ENCODE measurements at regions not wholly inside any gene's neighbourhood (a gene's known extent, or its start where the extent isn't known, plus 50 kb on each side); places are given as distances from the start of the nearest gene placed in this dataset.

DNA sequence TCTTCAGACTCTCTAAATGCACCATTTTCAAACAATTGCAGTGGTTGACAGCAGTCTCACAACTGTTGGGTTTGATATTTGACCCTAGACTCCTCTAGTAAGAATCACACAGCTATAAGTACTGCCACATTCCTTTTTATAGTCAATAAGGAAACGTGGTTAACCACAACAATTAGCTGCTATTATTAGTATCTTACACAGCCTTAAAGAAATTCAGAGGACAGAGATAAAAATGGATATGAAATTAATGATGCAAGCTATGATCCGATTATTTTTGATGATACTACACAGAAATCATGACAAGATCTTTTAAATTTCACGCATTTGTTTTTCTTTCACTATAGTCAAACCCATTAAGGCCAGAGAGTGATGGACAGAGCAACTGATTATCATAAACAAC is 288.6 kb upstream of the C9orf72 start:
- DNase-seq (ENCODE audit: low read depth in 4 of 4, low spot score in 3 of 4) = no peak

DNA sequence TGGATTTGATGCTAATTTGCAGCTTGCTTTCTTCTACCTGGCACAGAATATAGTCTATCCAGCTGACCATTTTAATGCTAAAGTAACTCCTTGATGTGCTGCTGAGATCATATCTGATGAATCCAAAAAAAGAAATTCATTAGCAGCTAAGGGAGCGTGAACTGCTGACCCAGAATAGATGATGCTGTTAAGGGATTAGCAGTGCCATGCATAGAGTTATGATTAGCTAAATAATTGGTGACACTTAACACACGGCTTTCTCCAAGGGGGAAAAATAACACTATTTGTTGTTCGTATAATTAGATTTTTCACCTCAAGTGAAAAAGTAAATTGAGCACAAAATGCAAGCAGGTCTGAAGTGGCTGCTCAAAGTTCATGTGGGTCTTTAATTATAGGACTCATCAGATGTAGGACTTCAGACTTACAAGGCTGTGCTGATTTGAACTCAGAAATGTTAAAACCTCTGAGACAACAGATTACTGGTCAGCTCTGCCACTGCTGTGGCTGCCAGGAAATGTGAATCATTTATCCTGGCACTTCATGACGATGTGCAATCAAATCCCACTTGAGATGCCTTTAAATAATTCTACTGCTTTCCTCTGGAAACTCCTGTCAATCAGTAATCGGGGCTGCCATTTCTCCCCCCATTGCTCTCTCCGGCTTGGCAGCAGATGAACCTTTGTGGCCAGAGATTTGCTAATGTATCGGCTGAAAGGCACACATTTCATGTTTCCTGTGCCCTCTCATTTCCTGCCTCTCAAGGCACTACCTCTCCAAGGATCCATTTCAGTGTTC is 291.6 kb upstream of the C9orf72 start:
- peak in 1 of 4 donors; percentile 18 for DNase-seq (ENCODE audit: low read depth in 4 of 4, low spot score in 3 of 4)

DNA sequence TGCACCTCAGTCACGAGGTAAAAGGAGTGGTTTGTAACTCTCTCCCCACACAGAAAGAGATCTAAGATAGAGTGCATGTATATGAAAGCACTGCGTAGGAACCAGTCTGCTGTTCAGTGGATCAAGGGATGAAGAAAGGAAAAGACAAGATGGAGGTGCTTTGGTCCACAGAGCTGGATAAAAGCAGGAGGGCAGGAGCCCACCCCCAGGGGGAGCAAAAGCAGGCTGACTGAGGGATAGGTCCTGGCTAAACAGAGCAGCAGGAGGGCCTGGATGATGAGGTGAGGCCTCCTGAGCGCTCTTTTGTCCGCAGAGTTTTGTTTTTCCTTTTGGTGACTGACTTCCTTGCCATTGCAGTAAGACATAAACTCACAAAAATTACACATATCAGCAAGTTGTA is 293.5 kb upstream of the C9orf72 start:
- no peak for DNase-seq (ENCODE audit: low read depth in 4 of 4, low spot score in 3 of 4)

DNA sequence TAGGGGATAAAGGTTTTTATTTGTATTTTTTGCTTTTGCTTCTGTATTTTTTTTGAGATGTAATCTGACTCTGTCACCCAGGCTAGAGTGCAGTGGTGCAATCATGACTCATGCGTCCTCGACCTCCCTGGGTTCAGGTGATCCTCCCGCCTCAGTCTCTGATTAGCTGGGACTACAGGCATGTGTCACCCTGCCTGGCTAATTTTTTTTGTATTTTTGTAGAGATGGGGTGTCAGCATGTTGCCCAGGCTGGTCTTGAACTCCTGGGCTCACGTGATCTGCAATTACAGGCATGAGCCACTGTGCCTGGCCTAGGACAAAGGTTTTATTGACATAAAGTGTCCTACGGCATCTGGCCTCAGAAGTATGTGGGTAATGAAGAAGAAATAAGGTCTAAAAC is 297.1 kb upstream of the C9orf72 start:
- no peak for DNase-seq (ENCODE audit: low read depth in 4 of 4, low spot score in 3 of 4)

GRCh38 chr9:27880156-27880555 is 306.9 kb upstream of the C9orf72 start:
- no peak for DNase-seq (ENCODE audit: low read depth in 4 of 4, low spot score in 3 of 4)

- no peak for DNase-seq (ENCODE audit: low read depth in 4 of 4, low spot score in 3 of 4)
Observed at GRCh38 chr9:27880635-27881034, 307.4 kb upstream of the C9orf72 start.

GRCh38 chr9:27888661-27889295 is 315.5 kb upstream of the C9orf72 start:
- DNase-seq (ENCODE audit: low read depth in 4 of 4, low spot score in 3 of 4) = no peak

DNA sequence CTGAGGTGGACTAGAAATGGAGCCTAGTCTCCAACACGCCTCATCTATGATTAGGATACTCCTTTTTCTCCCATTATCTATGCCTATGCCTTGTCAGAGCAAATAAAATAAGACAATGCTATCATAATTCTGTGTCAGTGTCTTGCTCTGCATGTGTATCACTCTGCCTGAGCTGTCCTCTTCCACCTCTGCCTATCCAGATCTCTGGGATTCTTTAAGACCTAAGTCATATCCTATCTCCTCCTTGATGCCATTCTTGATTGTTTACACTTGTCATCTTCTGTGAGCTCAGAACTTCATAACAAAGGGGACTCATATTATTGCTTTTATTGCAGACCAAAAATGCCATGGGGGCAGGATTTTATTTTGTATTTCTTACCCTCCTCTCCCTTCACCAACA is 351.2 kb upstream of the C9orf72 start:
- DNase-seq (ENCODE audit: low read depth in 4 of 4, low spot score in 3 of 4) = no peak

DNA sequence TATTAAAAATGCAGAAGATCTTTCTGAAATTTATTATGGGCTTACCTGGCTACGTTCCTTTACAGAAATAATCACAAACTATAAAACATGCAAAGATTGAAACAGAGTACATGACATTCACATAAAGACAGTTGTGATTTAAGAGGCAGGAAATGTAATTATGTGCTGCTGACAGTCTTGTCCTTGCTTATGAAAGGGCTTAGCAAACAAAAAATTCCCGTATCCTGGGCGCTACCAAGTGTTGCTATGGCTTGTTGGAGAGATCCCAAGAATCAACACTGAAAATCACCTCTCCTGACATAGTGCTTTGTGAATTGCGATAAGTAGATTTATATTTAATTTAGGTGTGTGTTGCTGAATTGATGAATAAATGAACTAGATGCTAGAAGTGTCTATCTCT is 352.5 kb upstream of the C9orf72 start:
- DNase-seq (ENCODE audit: low read depth in 4 of 4, low spot score in 3 of 4) = no peak

DNA sequence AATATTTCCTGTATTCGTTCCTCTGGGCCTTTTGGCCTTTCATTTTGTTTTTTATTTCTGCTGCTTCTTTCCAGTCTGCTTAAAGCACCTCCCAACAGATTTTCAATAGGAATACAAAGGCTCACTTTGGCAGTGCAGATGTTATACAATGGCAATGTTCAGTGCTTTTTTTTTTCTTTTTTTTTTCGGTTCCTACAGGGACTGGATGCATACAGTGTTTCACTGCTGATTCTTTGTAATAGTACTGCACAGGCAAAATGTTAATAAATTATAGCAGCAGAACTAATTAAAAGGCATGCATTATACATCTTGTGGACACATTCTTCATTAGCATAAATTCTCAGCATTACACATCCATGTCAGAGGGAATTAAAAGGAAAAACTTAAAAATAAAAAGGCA is 356.6 kb upstream of the C9orf72 start:
- no peak for DNase-seq (ENCODE audit: low read depth in 4 of 4, low spot score in 3 of 4)

GRCh38 chr9:27933210-27934025 is 360.1 kb upstream of the C9orf72 start:
- peak in 3 of 4 donors; percentile 14 to 24 (median 20) for DNase-seq (ENCODE audit: low read depth in 4 of 4, low spot score in 3 of 4)

GRCh38 chr9:27934471-27934870 is 361.2 kb upstream of the C9orf72 start:
- DNase-seq (ENCODE audit: low read depth in 4 of 4, low spot score in 3 of 4) = no peak

GRCh38 chr9:27939186-27939585 is 365.9 kb upstream of the C9orf72 start:
- DNase-seq (ENCODE audit: low read depth in 4 of 4, low spot score in 3 of 4) = no peak

DNA sequence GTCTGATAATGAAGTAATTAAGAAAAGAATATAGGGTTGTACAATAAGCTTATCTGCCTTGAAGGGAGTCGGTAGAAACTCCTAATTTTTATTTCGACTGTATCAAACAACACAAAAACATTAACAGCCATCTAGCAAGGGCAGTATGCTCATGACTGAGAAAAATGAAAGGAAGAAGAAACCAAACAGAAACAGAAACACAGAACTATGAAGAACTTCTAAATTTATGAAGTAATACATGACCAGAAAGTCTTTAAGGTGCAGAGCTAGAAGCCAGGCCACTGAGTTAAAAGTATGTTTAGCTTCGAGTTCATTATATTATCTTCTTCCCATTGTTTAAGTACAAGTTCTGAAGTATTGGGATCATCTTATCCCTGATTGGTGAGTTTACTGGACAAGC is 367.3 kb upstream of the C9orf72 start:
- DNase-seq (ENCODE audit: low read depth in 4 of 4, low spot score in 3 of 4) = no peak

GRCh38 chr9:27943501-27943900 is 370.2 kb upstream of the C9orf72 start:
- no peak for DNase-seq (ENCODE audit: low read depth in 4 of 4, low spot score in 3 of 4)

- no peak for DNase-seq (ENCODE audit: low read depth in 4 of 4, low spot score in 3 of 4)
Observed at GRCh38 chr9:27945386-27945785, 372.1 kb upstream of the C9orf72 start.

DNA sequence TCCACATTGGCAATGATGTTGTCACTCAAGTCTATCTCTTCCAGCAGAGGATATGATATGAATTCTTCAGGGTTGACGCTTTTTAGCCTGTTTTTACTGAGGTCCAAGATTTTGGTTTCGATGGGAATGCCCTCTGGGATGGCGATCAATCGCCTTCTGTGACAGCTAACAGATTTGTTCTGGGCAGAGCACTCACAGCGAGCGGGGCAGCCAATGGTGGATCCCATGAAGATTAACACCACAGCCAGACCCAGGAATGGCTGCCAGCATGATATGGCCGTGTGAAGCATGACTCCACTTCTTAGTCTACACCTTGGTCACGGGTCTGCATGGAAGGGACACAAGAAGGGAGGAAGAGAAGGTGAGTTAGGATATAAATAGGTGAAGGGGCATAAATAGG is 377.1 kb upstream of the C9orf72 start:
- no peak for DNase-seq (ENCODE audit: low read depth in 4 of 4, low spot score in 3 of 4)

DNA sequence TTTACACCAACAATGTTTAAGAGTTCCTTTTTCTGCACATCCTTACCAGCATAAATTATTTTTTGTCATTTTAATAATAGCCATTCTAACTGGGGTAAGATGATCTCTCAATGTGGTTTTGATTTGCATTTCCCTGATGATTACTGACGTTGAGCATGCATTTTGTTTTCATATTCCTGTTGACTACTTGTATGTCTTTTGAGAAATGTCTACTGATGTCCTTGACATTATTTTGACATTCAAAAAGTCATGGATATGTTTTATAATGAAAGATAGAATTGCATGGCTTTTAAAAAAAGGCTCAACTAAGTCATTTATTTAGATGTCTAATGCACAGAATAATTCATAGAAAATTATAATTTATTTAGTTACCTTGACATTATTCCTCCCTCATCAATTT is 381.6 kb upstream of the C9orf72 start:
- no peak for DNase-seq (ENCODE audit: low read depth in 4 of 4, low spot score in 3 of 4)

- DNase-seq (ENCODE audit: low read depth in 4 of 4, low spot score in 3 of 4) = no peak
Observed at GRCh38 chr9:27963836-27964235, 390.6 kb upstream of the C9orf72 start.

DNA sequence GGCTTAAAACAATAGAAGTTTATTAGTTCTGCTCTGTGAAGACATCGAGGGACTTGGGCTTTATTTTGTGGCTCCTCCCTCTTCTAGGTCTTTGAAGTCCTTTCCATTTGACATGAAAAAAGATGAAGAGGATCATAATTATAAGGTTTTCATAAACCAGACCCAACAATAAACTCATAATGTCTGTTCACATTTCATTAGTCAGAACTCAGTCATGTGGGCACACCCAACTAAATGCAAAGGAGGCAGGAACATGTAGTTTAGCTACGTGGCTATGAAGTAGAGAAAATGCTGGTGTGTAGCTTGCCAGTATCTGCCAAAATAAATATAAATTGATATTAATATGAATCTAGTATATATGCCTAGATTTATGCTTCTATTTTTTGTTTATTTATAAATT is 393.9 kb upstream of the C9orf72 start:
- no peak for DNase-seq (ENCODE audit: low read depth in 4 of 4, low spot score in 3 of 4)

DNA sequence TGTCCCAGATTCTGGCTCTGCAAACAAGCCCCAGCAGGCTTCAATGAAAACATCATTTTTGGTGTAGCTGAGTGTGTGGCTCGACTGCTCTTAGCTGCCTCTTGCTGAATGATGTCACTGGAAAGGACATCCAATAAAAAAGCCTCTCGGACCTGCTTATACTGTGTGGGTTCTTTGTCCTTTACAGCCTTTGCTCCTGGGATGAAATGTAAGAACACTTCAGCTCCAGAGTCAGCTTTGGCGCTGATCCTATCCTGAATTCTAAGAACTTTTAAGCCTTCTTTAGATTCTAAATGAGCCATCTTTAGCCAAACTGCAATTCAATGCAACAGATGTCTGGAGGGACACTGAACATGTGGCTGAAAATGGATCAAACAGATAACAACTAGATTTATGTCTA is 404.6 kb upstream of the C9orf72 start:
- DNase-seq (ENCODE audit: low read depth in 4 of 4, low spot score in 3 of 4) = no peak

DNA sequence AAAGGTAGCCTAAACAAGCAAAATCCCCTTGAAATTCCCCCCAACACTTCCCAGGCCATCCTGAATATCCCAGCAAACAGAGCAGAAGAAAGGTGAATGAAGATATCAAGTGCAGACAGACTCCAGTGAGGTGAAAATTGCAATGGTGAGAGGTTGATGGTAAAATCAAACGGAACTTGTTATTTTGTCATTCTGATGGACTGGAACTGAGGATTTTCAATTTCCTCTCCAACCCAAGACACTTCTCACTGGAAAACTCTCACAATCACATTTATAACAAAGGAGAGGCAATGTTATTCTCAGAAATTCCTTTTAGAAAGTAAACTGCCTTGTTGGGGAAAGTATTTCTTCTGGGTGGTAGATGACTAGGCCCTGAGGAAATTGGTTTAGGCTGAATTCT is 412.4 kb upstream of the C9orf72 start:
- DNase-seq (ENCODE audit: low read depth in 4 of 4, low spot score in 3 of 4) = no peak

All from left renal pelvis (tissue), 4 donors.